ENCODE measurements at regions not wholly inside any gene's neighbourhood (a gene's known extent, or its start where the extent isn't known, plus 50 kb on each side); places are given as distances from the start of the nearest gene placed in this dataset.

DNA sequence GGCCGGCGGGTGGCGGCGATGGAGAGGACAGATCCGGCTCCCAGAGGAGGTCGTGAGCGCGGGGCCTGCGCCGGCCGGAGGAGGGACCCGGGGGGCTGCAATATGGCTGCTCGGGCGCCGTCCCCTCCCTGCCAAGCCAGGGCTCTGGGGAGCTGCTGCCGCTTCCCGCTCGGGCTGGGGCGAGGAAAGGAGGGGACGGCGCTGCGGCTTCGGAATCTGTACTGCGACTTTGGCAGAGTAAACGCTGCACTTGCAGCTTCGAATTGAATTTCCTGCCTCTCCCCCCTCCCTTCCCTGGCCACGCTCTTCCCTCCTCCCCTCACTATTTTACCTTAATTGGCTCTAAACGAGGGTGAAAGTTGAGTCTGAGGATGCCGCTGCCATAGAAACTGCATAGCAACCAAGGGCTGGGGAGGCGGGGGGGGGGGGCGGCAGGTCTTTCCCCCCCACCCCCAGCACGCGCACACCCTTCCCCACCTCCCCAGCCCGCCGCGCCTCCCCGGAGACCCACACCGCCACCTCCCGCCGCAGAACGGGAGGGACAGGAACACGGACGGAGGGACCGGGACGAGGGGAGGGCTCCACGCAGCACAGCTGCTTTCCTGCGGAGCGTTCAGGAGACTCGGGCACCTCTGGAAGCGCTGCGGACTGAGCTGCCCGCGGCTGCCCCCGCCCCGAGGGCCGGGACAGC lies 93.9 kb downstream of the RNASET2 start:
- TF ChIP-seq, protein P1, sequence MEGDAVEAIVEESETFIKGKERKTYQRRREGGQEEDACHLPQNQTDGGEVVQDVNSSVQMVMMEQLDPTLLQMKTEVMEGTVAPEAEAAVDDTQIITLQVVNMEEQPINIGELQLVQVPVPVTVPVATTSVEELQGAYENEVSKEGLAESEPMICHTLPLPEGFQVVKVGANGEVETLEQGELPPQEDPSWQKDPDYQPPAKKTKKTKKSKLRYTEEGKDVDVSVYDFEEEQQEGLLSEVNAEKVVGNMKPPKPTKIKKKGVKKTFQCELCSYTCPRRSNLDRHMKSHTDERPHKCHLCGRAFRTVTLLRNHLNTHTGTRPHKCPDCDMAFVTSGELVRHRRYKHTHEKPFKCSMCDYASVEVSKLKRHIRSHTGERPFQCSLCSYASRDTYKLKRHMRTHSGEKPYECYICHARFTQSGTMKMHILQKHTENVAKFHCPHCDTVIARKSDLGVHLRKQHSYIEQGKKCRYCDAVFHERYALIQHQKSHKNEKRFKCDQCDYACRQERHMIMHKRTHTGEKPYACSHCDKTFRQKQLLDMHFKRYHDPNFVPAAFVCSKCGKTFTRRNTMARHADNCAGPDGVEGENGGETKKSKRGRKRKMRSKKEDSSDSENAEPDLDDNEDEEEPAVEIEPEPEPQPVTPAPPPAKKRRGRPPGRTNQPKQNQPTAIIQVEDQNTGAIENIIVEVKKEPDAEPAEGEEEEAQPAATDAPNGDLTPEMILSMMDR (IDR thresholded peaks at IDR 0.05), result peak in 4 of 12 donors; percentile 4 to 24 (median 13)
- TF ChIP-seq POLR2A (IDR thresholded peaks at IDR 0.05), result no peak
